K562 (cell line): ENCODE measurements at regions not wholly inside any gene's neighbourhood (a gene's known extent, or its start where the extent isn't known, plus 50 kb on each side); places are given as distances from the start of the nearest gene placed in this dataset.

ENCODE experiments used
- ATF6 ChIP-seq: sonication (generic); formaldehyde crosslinking; IDR thresholded peaks from 2 replicates; pipeline ENCODE4 v1.4.0; 2020; ENCODE audit warnings: mild to moderate bottlenecking, missing genetic modification reagents
- CTCF ChIP-seq, 3 experiments: IDR thresholded peaks in 2 of 3; conservative IDR thresholded peaks in 1 of 3; 2 replicates each; pipeline ENCODE4 v1.5.1; 2011 to 2012; ENCODE audit warnings: low read length in 3 of 3, mild to moderate bottlenecking in 3 of 3, control low read depth in 2 of 3, improper control_type of control experiment in 1 of 3, inconsistent platforms in 1 of 3, low read depth in 1 of 3, mixed read lengths in 1 of 3, moderate library complexity in 1 of 3; ENCODE audit not compliant: insufficient read depth in 2 of 3
- NR2C1 ChIP-seq, 2 experiments: fragments of 450-650 bp; IDR thresholded peaks; 2 replicates each; pipeline ENCODE4 v1.6.1; 2017; ENCODE audit warnings: mild to moderate bottlenecking in 2 of 2, antibody characterized with exemption in 1 of 2, inconsistent platforms in 1 of 2, missing compliant biosample characterization in 1 of 2, missing genetic modification characterization in 1 of 2
- SRSF9 ChIP-seq: fragments of 200-400 bp; formaldehyde crosslinking; IDR thresholded peaks from 2 replicates; pipeline ENCODE4 v1.6.1; 2017; ENCODE audit warnings: low read depth, low read length, borderline replicate concordance
- USF1 ChIP-seq: sonication (generic); formaldehyde crosslinking; IDR thresholded peaks from 2 replicates; pipeline ENCODE4 v1.9.0; 2022; ENCODE audit warnings: mild to moderate bottlenecking, missing genetic modification reagents
- ZBTB33 ChIP-seq: sonication (generic); formaldehyde crosslinking; IDR thresholded peaks from 2 replicates; pipeline ENCODE4 v1.8.1; 2023; ENCODE audit warnings: mild to moderate bottlenecking, missing genetic modification reagents

GRCh38 chr16:5634666-5635180 lies 537.1 kb upstream of the EEF2KMT start:
- no peak for TF ChIP-seq CTCF (IDR thresholded peaks at IDR 0.05 in 2 of 3, conservative IDR thresholded peaks at IDR 0.05 in 1 of 3; ENCODE audit: insufficient read depth in 2 of 3, low read depth in 1 of 3, low read length in 3 of 3)
- TF ChIP-seq USF1 (CRISPR knock-in tag): no peak
- TF ChIP-seq ATF6: no peak
- TF ChIP-seq SRSF9: no peak
- no peak for TF ChIP-seq NR2C1 (IDR thresholded peaks at IDR 0.05)
- TF ChIP-seq NR2C1 (tag; IDR thresholded peaks at IDR 0.05): no peak
- no peak for TF ChIP-seq ZBTB33 (CRISPR knock-in tag)
